Esophagus squamous epithelium (tissue), 4 donors: ENCODE measurements at regions not wholly inside any gene's neighbourhood (a gene's known extent, or its start where the extent isn't known, plus 50 kb on each side); places are given as distances from the start of the nearest gene placed in this dataset.

Source experiments
- CTCF ChIP-seq, 6 experiments: fragments of 450-650 bp in 4 of 6; fragments of 200-600 bp in 2 of 6; sonication (generic) in 2 of 6; IDR thresholded peaks; one replicate each; pipeline ENCODE4 v1.5.1; 2016 to 2019; ENCODE audit warnings: antibody characterized with exemption in 6 of 6, mild to moderate bottlenecking in 4 of 6, moderate library complexity in 4 of 6
- POLR2A ChIP-seq, 4 donors: fragments of 450-650 bp; IDR thresholded peaks; one replicate each; pipeline ENCODE4 v1.6.1; 2017; ENCODE audit warnings: antibody characterized with exemption in 4 of 4, mild to moderate bottlenecking in 4 of 4, moderate library complexity in 3 of 4

- TF ChIP-seq CTCF (IDR thresholded peaks at IDR 0.05) (no peak), POLR2A (IDR thresholded peaks at IDR 0.05) (no peak)
Measured at GRCh38 chr5:120967366-120967765, 503.3 kb downstream of the PRR16 start.
